ENCODE measurements at regions not wholly inside any gene's neighbourhood (a gene's known extent, or its start where the extent isn't known, plus 50 kb on each side); places are given as distances from the start of the nearest gene placed in this dataset.

- no peaks in the 10 kb centered on the region for H3K36me3 ChIP-seq (ENCODE audit: control insufficient read depth in 1 of 2, insufficient read depth in 2 of 2, low read length in 2 of 2)
- H3K27ac ChIP-seq (ENCODE audit: low read depth, low read length): no peak overlapping the region
- H3K27me3 ChIP-seq (ENCODE audit: control insufficient read depth in 1 of 2, insufficient read depth in 2 of 2, low read length in 2 of 2): no peaks in the 10 kb centered on the region
- no peak overlapping the region for H3K9ac ChIP-seq (ENCODE audit: low read depth in 1 of 2, low read length in 2 of 2)
- no peak overlapping the region for H3K4me3 ChIP-seq (ENCODE audit: low read depth in 1 of 2, low read length in 2 of 2)
- no peaks in the 10 kb centered on the region for H3K4me1 ChIP-seq (ENCODE audit: control insufficient read depth in 1 of 2, insufficient read depth in 2 of 2, low read length in 2 of 2)
- no peaks in the 10 kb centered on the region for H3K9me3 ChIP-seq (ENCODE audit: control insufficient read depth in 1 of 2, low read length in 2 of 2)
Observed at GRCh38 chr4:85423431-85423830, 51.5 kb upstream of the ARHGAP24 start.
